MM.1S (cell line): ENCODE measurements at regions not wholly inside any gene's neighbourhood (a gene's known extent, or its start where the extent isn't known, plus 50 kb on each side); places are given as distances from the start of the nearest gene placed in this dataset.

Source experiments
- EZH2phosphoT487 ChIP-seq: fragments of 300-600 bp; sonication (generic); IDR thresholded peaks from 2 replicates; pipeline ENCODE4 v1.6.1; 2018; ENCODE audit warnings: antibody characterized with exemption, low read length
- TF ChIP-seq, protein P1 (sequence below): fragments of 300-600 bp; sonication (generic); IDR thresholded peaks from 2 replicates; pipeline ENCODE4 v1.5.1; 2016; ENCODE audit warnings: antibody characterized with exemption, low read length, mixed read lengths

DNA sequence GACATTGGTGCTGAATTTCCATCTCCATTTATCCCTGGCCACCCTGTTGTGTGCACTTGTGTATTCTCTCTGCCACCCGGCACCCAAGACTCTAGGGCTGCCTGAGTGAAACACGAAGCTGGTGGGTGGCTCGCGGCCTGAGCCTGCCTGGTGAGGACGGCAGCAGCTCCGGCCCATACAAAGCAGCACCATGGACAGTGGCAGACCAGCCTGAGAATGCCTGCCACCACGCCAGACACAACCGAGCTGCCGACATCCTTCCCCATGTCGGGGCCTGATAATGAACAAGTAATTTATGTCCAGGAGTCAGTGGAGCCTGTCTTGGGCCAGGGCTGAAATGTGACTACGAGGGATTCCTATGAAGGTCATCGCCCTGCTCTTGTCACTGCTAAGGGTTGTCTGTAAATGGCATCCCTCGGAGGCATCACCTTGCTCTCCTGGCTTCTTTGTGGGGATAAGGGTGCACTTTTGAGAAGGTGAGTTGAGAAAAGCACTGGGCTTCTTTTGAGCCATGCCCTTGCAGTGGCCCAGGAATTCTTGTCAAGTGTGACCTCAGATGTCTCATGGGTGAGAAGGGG is 175.7 kb downstream of the MELK start:
- TF ChIP-seq, protein P1, sequence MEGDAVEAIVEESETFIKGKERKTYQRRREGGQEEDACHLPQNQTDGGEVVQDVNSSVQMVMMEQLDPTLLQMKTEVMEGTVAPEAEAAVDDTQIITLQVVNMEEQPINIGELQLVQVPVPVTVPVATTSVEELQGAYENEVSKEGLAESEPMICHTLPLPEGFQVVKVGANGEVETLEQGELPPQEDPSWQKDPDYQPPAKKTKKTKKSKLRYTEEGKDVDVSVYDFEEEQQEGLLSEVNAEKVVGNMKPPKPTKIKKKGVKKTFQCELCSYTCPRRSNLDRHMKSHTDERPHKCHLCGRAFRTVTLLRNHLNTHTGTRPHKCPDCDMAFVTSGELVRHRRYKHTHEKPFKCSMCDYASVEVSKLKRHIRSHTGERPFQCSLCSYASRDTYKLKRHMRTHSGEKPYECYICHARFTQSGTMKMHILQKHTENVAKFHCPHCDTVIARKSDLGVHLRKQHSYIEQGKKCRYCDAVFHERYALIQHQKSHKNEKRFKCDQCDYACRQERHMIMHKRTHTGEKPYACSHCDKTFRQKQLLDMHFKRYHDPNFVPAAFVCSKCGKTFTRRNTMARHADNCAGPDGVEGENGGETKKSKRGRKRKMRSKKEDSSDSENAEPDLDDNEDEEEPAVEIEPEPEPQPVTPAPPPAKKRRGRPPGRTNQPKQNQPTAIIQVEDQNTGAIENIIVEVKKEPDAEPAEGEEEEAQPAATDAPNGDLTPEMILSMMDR = no peak
- no peak for TF ChIP-seq EZH2phosphoT487
